ENCODE measurements at regions not wholly inside any gene's neighbourhood (a gene's known extent, or its start where the extent isn't known, plus 50 kb on each side); places are given as distances from the start of the nearest gene placed in this dataset.

DNA sequence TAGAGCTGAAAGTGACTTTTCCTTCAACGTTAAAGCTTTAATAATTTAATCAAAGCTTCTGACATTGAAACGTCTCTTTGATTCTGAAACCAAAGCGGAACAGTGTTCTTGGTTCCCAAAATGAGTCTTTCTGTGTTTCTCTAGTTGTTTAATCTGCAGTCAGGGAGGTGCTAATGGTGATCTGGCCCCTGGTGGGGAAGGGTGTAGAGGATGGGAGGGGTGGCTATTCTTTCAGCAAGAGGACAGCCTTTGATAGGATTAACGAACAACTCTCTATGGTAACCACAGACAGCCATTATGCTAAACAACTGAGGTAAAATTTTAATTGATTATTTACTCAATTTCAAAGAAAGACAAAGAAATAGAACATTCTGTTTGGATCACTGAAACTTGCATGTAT, 79.9 kb upstream of the CADPS start:
- in situ Hi-C loops (cut with HindIII; ENCODE audit: extremely low pct_ligation_motif_present, low pct_unique_long_range_greater_than_20kb): no loop called here
- H3K27me3 ChIP-seq (ENCODE audit: control insufficient read depth in 1 of 2, insufficient read depth in 2 of 2, low read length in 2 of 2): no peaks in the 10 kb centered on the region
- CTCF ChIA-PET (ENCODE audit: low intra/inter-chr PET ratio, low total read pairs): no interaction called here

DNA sequence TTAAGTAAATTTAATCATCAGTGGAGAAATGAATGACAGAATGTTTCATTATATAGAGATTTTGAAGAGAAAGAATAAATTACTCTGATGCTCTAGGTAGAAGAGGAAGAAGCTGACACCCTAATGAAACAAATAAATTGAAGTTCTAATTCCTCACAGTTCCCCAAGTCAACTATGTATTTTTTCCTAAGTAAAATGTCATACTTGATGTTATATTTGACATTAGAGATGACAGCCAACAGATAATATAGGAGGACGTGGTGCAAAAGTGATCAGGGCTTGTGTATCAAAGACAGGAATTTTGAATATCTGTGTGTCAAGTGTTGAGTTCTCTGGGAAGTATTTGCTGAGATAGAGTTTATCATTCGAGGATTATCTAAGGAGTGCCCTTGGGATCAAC, 81.2 kb upstream of the CADPS start:
- no peak overlapping the region for H3K9ac ChIP-seq (ENCODE audit: insufficient read depth, low read depth, low read length)
- no peak overlapping the region for H3K4me3 ChIP-seq (replicated peaks in 1 of 3; ENCODE audit: insufficient read depth in 1 of 3, low read depth in 2 of 3, low read length in 3 of 3)
- H3K27me3 ChIP-seq (ENCODE audit: control insufficient read depth in 1 of 2, insufficient read depth in 2 of 2, low read length in 2 of 2): no peaks in the 10 kb centered on the region
- TF ChIP-seq ZSCAN31 (CRISPR knock-in tag; IDR thresholded peaks at IDR 0.05; ENCODE audit: low read depth) (no peak), ZNF766 (CRISPR knock-in tag; IDR thresholded peaks at IDR 0.05; ENCODE audit: borderline replicate concordance) (no peak)
- TF ChIP-seq, protein P1, sequence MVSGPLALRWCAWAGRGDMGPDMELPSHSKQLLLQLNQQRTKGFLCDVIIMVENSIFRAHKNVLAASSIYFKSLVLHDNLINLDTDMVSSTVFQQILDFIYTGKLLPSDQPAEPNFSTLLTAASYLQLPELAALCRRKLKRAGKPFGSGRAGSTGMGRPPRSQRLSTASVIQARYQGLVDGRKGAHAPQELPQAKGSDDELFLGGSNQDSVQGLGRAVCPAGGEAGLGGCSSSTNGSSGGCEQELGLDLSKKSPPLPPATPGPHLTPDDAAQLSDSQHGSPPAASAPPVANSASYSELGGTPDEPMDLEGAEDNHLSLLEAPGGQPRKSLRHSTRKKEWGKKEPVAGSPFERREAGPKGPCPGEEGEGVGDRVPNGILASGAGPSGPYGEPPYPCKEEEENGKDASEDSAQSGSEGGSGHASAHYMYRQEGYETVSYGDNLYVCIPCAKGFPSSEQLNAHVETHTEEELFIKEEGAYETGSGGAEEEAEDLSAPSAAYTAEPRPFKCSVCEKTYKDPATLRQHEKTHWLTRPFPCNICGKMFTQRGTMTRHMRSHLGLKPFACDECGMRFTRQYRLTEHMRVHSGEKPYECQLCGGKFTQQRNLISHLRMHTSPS (CRISPR knock-in tag; IDR thresholded peaks at IDR 0.05; ENCODE audit: low read depth): no peak
- ChIA-PET CTCF (ENCODE audit: low intra/inter-chr PET ratio, low total read pairs) (no interaction called here), POLR2A (no interaction called here)
- intact Hi-C loops (cut with micrococcal nuclease; ENCODE audit: unreplicated experiment): no loop called here
- in situ Hi-C loops (cut with HindIII; ENCODE audit: extremely low pct_ligation_motif_present, low pct_unique_long_range_greater_than_20kb): no loop called here
- no peaks in the 10 kb centered on the region for H3K9me3 ChIP-seq (ENCODE audit: low read length)
- DNase-seq (ENCODE audit: low spot score) (no peak), FAIRE-seq (no peak), ATAC-seq (no peak)
- 2% methylated on average over 2 of the region's 2 CpGs for whole genome bisulfite sequencing (ENCODE audit: low lambda C conversion rate)
- no peaks in the 10 kb centered on the region for H3K36me3 ChIP-seq (replicated peaks in 1 of 2; ENCODE audit: control insufficient read depth in 1 of 2, insufficient read depth in 2 of 2, low read length in 2 of 2)
- H2AFZ ChIP-seq (ENCODE audit: low read length): no peak overlapping the region
- H4K20me1 ChIP-seq (ENCODE audit: insufficient read depth, low read length): no peaks in the 10 kb centered on the region
- H3K4me2 ChIP-seq (ENCODE audit: low read depth, low read length): no peak overlapping the region
- no TSS peak for BruUV-seq (replicated peaks)
- H3K79me2 ChIP-seq (ENCODE audit: insufficient read depth, low read length): no peaks in the 10 kb centered on the region
- no peak overlapping the region for H3K27ac ChIP-seq (ENCODE audit: extremely low read length, insufficient read depth, low read length)
- no peaks in the 10 kb centered on the region for H3K4me1 ChIP-seq (ENCODE audit: insufficient read depth, low read length)

More for the DNA sequence above, 79.9 kb upstream of the CADPS start:
- BruUV-seq (replicated peaks): no TSS peak
- Histone ChIP-seq H3K4me3 (replicated peaks in 1 of 3; ENCODE audit: insufficient read depth in 1 of 3, low read depth in 2 of 3, low read length in 3 of 3) (no peak overlapping the region), H3K9ac (ENCODE audit: insufficient read depth, low read depth, low read length) (no peak overlapping the region), H2AFZ (ENCODE audit: low read length) (no peak overlapping the region), H3K9me3 (ENCODE audit: low read length) (no peaks in the 10 kb centered on the region), H3K27ac (ENCODE audit: extremely low read length, insufficient read depth, low read length) (no peak overlapping the region), H3K4me2 (ENCODE audit: low read depth, low read length) (no peak overlapping the region), H3K79me2 (ENCODE audit: insufficient read depth, low read length) (no peaks in the 10 kb centered on the region), H3K4me1 (ENCODE audit: insufficient read depth, low read length) (no peaks in the 10 kb centered on the region), H3K36me3 (replicated peaks in 1 of 2; ENCODE audit: control insufficient read depth in 1 of 2, insufficient read depth in 2 of 2, low read length in 2 of 2) (no peaks in the 10 kb centered on the region), H4K20me1 (ENCODE audit: insufficient read depth, low read length) (no peaks in the 10 kb centered on the region)
- DNase-seq (ENCODE audit: low spot score): no peak
- FAIRE-seq: no peak
- POLR2A ChIA-PET: no interaction called here
- WGBS (ENCODE audit: low lambda C conversion rate): 6% methylated on average over 4 of the region's 4 CpGs
- TF ChIP-seq THYN1 (CRISPR knock-in tag; IDR thresholded peaks at IDR 0.05; ENCODE audit: borderline replicate concordance, low read depth): no peak
- ATAC-seq: no peak
- intact Hi-C loops (cut with micrococcal nuclease; ENCODE audit: unreplicated experiment): no loop called here
